Trophoblast cell (in vitro differentiated cells and primary cell): ENCODE measurements at regions not wholly inside any gene's neighbourhood (a gene's known extent, or its start where the extent isn't known, plus 50 kb on each side); places are given as distances from the start of the nearest gene placed in this dataset.
"Not testable (repeated sequence)": the region's sequence is repeated elsewhere in the genome, so short reads cannot be mapped to it uniquely, and the experiment has no call there.

ENCODE experiments used
- DNase-seq, 2 donors: peaks; one replicate each; pipeline ENCODE4 v3.0.0-alpha.2; 2016
- H2AFZ ChIP-seq: 2 replicates; pipeline ENCODE4 v1.6.1; 2013; ENCODE audit warnings: low read length, moderate library complexity, mild to moderate bottlenecking; ENCODE audit not compliant: insufficient read depth, poor library complexity
- H2AK5ac ChIP-seq: 2 replicates; pipeline ENCODE4 v1.6.1; 2013; ENCODE audit warnings: mild to moderate bottlenecking, low read length
- H2BK120ac ChIP-seq: 2 replicates; pipeline ENCODE4 v1.6.1; 2013; ENCODE audit warnings: low read length, mild to moderate bottlenecking, moderate library complexity; ENCODE audit not compliant: insufficient read depth, poor library complexity
- H2BK12ac ChIP-seq: 2 replicates; pipeline ENCODE4 v1.6.1; 2013; ENCODE audit warnings: mild to moderate bottlenecking, low read length, moderate library complexity
- H2BK5ac ChIP-seq: 2 replicates; pipeline ENCODE4 v1.6.1; 2013; ENCODE audit warnings: low read length, low read depth, moderate library complexity, mild to moderate bottlenecking; ENCODE audit not compliant: poor library complexity
- H3K14ac ChIP-seq: 2 replicates; pipeline ENCODE4 v1.6.1; 2013; ENCODE audit warnings: mild to moderate bottlenecking, low read length
- H3K18ac ChIP-seq: 2 replicates; pipeline ENCODE4 v1.6.1; 2013; ENCODE audit warnings: mild to moderate bottlenecking, low read length
- H3K23ac ChIP-seq: 2 replicates; pipeline ENCODE4 v1.6.1; 2013; ENCODE audit warnings: low read length
- H3K27ac ChIP-seq: 2 replicates; pipeline ENCODE4 v1.5.1; 2013; ENCODE audit warnings: low read depth, mild to moderate bottlenecking, inconsistent platforms, low read length, moderate library complexity
- H3K27me3 ChIP-seq: 2 replicates; pipeline ENCODE4 v1.6.1; 2013; ENCODE audit warnings: inconsistent platforms, mild to moderate bottlenecking, low read length, moderate library complexity; ENCODE audit not compliant: insufficient read depth
- H3K36me3 ChIP-seq, 2 experiments: 1 replicate in 1 of 2; 2 replicates in 1 of 2; pipeline ENCODE4 v1.6.1; 2013; ENCODE audit warnings: low read length in 2 of 2, mild to moderate bottlenecking in 2 of 2, moderate library complexity in 1 of 2; ENCODE audit not compliant: insufficient read depth in 2 of 2, control insufficient read depth in 1 of 2
- H3K4ac ChIP-seq: 2 replicates; pipeline ENCODE4 v1.6.1; 2013; ENCODE audit warnings: low read depth, mild to moderate bottlenecking, low read length, moderate library complexity
- H3K4me1 ChIP-seq, 2 experiments: 1 replicate in 1 of 2; 2 replicates in 1 of 2; pipeline ENCODE4 v1.6.1; 2013; ENCODE audit warnings: low read length in 2 of 2, mild to moderate bottlenecking in 2 of 2, moderate library complexity in 1 of 2; ENCODE audit not compliant: insufficient read depth in 2 of 2, control insufficient read depth in 1 of 2
- H3K4me2 ChIP-seq: 2 replicates; pipeline ENCODE4 v1.6.1; 2013; ENCODE audit warnings: inconsistent platforms, mild to moderate bottlenecking, low read length, moderate library complexity
- H3K4me3 ChIP-seq: 2 replicates; pipeline ENCODE4 v1.5.1; 2013; ENCODE audit warnings: mild to moderate bottlenecking, low read depth, low read length, inconsistent platforms
- H3K79me1 ChIP-seq: one replicate; pipeline ENCODE4 v1.6.1; 2013; ENCODE audit warnings: low read length
- H3K79me2 ChIP-seq: 2 replicates; pipeline ENCODE4 v1.6.1; 2013; ENCODE audit warnings: low read length, mild to moderate bottlenecking; ENCODE audit not compliant: control insufficient read depth, insufficient read depth, poor library complexity
- H3K9ac ChIP-seq: 2 replicates; pipeline ENCODE4 v1.6.1; 2013; ENCODE audit warnings: mild to moderate bottlenecking, low read length
- H3K9me3 ChIP-seq: 2 replicates; pipeline ENCODE4 v1.6.1; 2013; ENCODE audit warnings: low read depth, mild to moderate bottlenecking, control low read depth, inconsistent platforms, low read length; ENCODE audit not compliant: insufficient read depth
- H4K12ac ChIP-seq: 2 replicates; pipeline ENCODE4 v1.6.1; 2013; ENCODE audit warnings: low read depth, mild to moderate bottlenecking, low read length, moderate library complexity
- H4K8ac ChIP-seq: 2 replicates; pipeline ENCODE4 v1.6.1; 2013; ENCODE audit warnings: low read depth, mild to moderate bottlenecking, low read length, moderate library complexity
- H4K91ac ChIP-seq: one replicate; pipeline ENCODE4 v1.6.1; 2013; ENCODE audit warnings: low read depth, mild to moderate bottlenecking, low read length, moderate library complexity
- WGBS: extraction: QIAGEN DNeasy Blood & Tissue Kit; methylation state at CpG from one replicate; pipeline ENCODE4 v1.1.7; 2013; ENCODE audit warnings: missing lambda C conversion rate; ENCODE audit not compliant: insufficient read length, insufficient coverage; ENCODE audit errors: extremely low coverage; 5-methylcytosine and 5-hydroxymethylcytosine counted together

- not testable (repeated sequence) for H3K9me3 ChIP-seq, H2BK5ac ChIP-seq, H2BK12ac ChIP-seq, H3K18ac ChIP-seq, H3K79me2 ChIP-seq, H4K12ac ChIP-seq, H3K4me1 ChIP-seq, H2BK120ac ChIP-seq, H3K79me1 ChIP-seq, DNase-seq, H2AK5ac ChIP-seq, H4K8ac ChIP-seq, H3K23ac ChIP-seq, H3K36me3 ChIP-seq, H3K4me2 ChIP-seq, H3K27ac ChIP-seq, H3K4me3 ChIP-seq, H4K91ac ChIP-seq, H3K9ac ChIP-seq, H3K14ac ChIP-seq, H2AFZ ChIP-seq, H3K27me3 ChIP-seq, H3K4ac ChIP-seq
- no CpG with 5 or more reads among the region's 4 CpGs for WGBS
These were observed 400.5 kb upstream of the MGMT start for GRCh38 chr10:129066529-129066928.

- not testable (repeated sequence) for H3K27me3 ChIP-seq, H4K91ac ChIP-seq
- WGBS: no CpG with 5 or more reads among the region's 29 CpGs
These were observed 395.6 kb upstream of the MGMT start for GRCh38 chr10:129071411-129071810.

GRCh38 chr10:129074939-129075338, 392.1 kb upstream of the MGMT start:
- Histone ChIP-seq H3K27ac (no peak overlapping the region), H3K4ac (no peak overlapping the region), H3K23ac (no peak overlapping the region), H2AK5ac (no peak overlapping the region), H3K79me2 (no peaks in the 10 kb centered on the region), H3K9ac (no peak overlapping the region), H3K18ac (no peak overlapping the region), H3K9me3 (no peaks in the 10 kb centered on the region), H4K91ac (no peak overlapping the region), H3K4me2 (no peak overlapping the region), H3K27me3 (no peaks in the 10 kb centered on the region), H3K14ac (no peak overlapping the region), H3K4me1 (no peaks in the 10 kb centered on the region), H3K4me3 (no peak overlapping the region), H2BK5ac (no peak overlapping the region), H4K12ac (no peak overlapping the region), H3K79me1 (no peaks in the 10 kb centered on the region), H2BK12ac (no peak overlapping the region), H4K8ac (no peak overlapping the region), H2AFZ (no peak overlapping the region), H3K36me3 (no peaks in the 10 kb centered on the region), H2BK120ac (no peak overlapping the region)
- no CpG with 5 or more reads among the region's 3 CpGs for WGBS
- DNase-seq: no peak

More at GRCh38 chr10:129071411-129071810, 395.6 kb upstream of the MGMT start:
- not testable (repeated sequence) for H3K4me2 ChIP-seq, H2BK12ac ChIP-seq, H3K79me1 ChIP-seq, H3K9ac ChIP-seq, H2AK5ac ChIP-seq, H2AFZ ChIP-seq, H2BK120ac ChIP-seq, H3K4ac ChIP-seq, H3K4me1 ChIP-seq, H3K18ac ChIP-seq, H3K23ac ChIP-seq, H4K12ac ChIP-seq, DNase-seq, H3K36me3 ChIP-seq, H3K27ac ChIP-seq, H4K8ac ChIP-seq, H2BK5ac ChIP-seq, H3K4me3 ChIP-seq, H3K79me2 ChIP-seq, H3K9me3 ChIP-seq, H3K14ac ChIP-seq

GRCh38 chr10:129075508-129075907, 391.5 kb upstream of the MGMT start:
- H3K79me2 ChIP-seq: no peaks in the 10 kb centered on the region
- no peak overlapping the region for H2BK12ac ChIP-seq
- H2AK5ac ChIP-seq: no peak overlapping the region
- no peak overlapping the region for H2AFZ ChIP-seq
- no peaks in the 10 kb centered on the region for H3K79me1 ChIP-seq
- no peaks in the 10 kb centered on the region for H3K9me3 ChIP-seq
- no CpG with 5 or more reads among the region's 6 CpGs for WGBS
- H3K4me3 ChIP-seq: no peak overlapping the region
- H3K4ac ChIP-seq: no peak overlapping the region
- H3K4me2 ChIP-seq: no peak overlapping the region
- no peak overlapping the region for H3K14ac ChIP-seq
- no peaks in the 10 kb centered on the region for H3K36me3 ChIP-seq
- DNase-seq: no peak
- no peaks in the 10 kb centered on the region for H3K4me1 ChIP-seq
- H3K27ac ChIP-seq: no peak overlapping the region
- no peak overlapping the region for H3K18ac ChIP-seq
- no peaks in the 10 kb centered on the region for H3K27me3 ChIP-seq
- no peak overlapping the region for H3K23ac ChIP-seq
- no peak overlapping the region for H4K91ac ChIP-seq
- H2BK120ac ChIP-seq: no peak overlapping the region
- no peak overlapping the region for H2BK5ac ChIP-seq
- no peak overlapping the region for H3K9ac ChIP-seq
- no peak overlapping the region for H4K8ac ChIP-seq
- H4K12ac ChIP-seq: no peak overlapping the region
